ENCODE measurements at regions not wholly inside any gene's neighbourhood (a gene's known extent, or its start where the extent isn't known, plus 50 kb on each side); places are given as distances from the start of the nearest gene placed in this dataset.

GRCh38 chr4:32435308-32435707 lies 1715.1 kb downstream of the PCDH7 start:
- Mint-ChIP-seq H3K4me1 (ENCODE audit: low read depth) (no peaks in the 10 kb centered on the region), H3K27ac (no peak overlapping the region), H3K27me3 (no peaks in the 10 kb centered on the region), H3K9me3 (peaks cover 23% of the 10 kb centered on the region), H3K4me3 (no peak overlapping the region), H3K36me3 (ENCODE audit: low read depth) (no peaks in the 10 kb centered on the region)
- no peaks in the 10 kb centered on the region for H3K9me3 ChIP-seq (ENCODE audit: control insufficient read depth in 1 of 2, insufficient read depth in 1 of 2, low read length in 2 of 2)
- ATAC-seq (ENCODE audit: poor library complexity) (no peak), DNase-seq (no peak)
- H3K4me3 ChIP-seq (ENCODE audit: low read length) = no peak overlapping the region
- ChIA-PET POLR2A (no interaction called here), CTCF (no interaction called here)
- no peaks in the 10 kb centered on the region for H3K4me1 ChIP-seq (ENCODE audit: insufficient read depth, low read length)
- H3K27me3 ChIP-seq (ENCODE audit: control insufficient read depth in 1 of 2, insufficient read depth in 2 of 2, low read length in 2 of 2) = no peaks in the 10 kb centered on the region
- H3K36me3 ChIP-seq (ENCODE audit: insufficient read depth, low read length) = no peaks in the 10 kb centered on the region
- no peak overlapping the region for H3K27ac ChIP-seq (ENCODE audit: low read depth in 1 of 2, low read length in 2 of 2)
- TF ChIP-seq CTCF (IDR thresholded peaks at IDR 0.05) = no peak
- intact Hi-C loops (cut with DNase I, micrococcal nuclease) = no loop called here

GRCh38 chr4:32436816-32437215 lies 1716.6 kb downstream of the PCDH7 start:
- Mint-ChIP-seq H3K4me3 (no peak overlapping the region), H3K4me1 (ENCODE audit: low read depth) (no peaks in the 10 kb centered on the region), H3K27me3 (no peaks in the 10 kb centered on the region), H3K9me3 (peaks cover 19% of the 10 kb centered on the region), H3K27ac (no peak overlapping the region), H3K36me3 (ENCODE audit: low read depth) (no peaks in the 10 kb centered on the region)
- ChIA-PET CTCF (no interaction called here), POLR2A (no interaction called here)
- Histone ChIP-seq H3K4me1 (ENCODE audit: insufficient read depth, low read length) (no peaks in the 10 kb centered on the region), H3K4me3 (ENCODE audit: low read length) (no peak overlapping the region), H3K36me3 (ENCODE audit: insufficient read depth, low read length) (no peaks in the 10 kb centered on the region), H3K9me3 (ENCODE audit: control insufficient read depth in 1 of 2, insufficient read depth in 1 of 2, low read length in 2 of 2) (no peaks in the 10 kb centered on the region), H3K27ac (ENCODE audit: low read depth in 1 of 2, low read length in 2 of 2) (no peak overlapping the region), H3K27me3 (ENCODE audit: control insufficient read depth in 1 of 2, insufficient read depth in 2 of 2, low read length in 2 of 2) (no peaks in the 10 kb centered on the region)
- no peak for ATAC-seq (ENCODE audit: poor library complexity)
- intact Hi-C loops (cut with DNase I, micrococcal nuclease) = no loop called here
- no peak for TF ChIP-seq CTCF (IDR thresholded peaks at IDR 0.05)
- no peak for DNase-seq

GRCh38 chr4:32440391-32440790 lies 1720.2 kb downstream of the PCDH7 start:
- no peak for TF ChIP-seq CTCF (IDR thresholded peaks at IDR 0.05)
- Mint-ChIP-seq H3K4me3 (no peak overlapping the region), H3K4me1 (ENCODE audit: low read depth) (no peaks in the 10 kb centered on the region), H3K36me3 (ENCODE audit: low read depth) (no peaks in the 10 kb centered on the region), H3K27me3 (no peaks in the 10 kb centered on the region), H3K27ac (no peak overlapping the region), H3K9me3 (peaks cover 5% of the 10 kb centered on the region)
- Histone ChIP-seq H3K27me3 (ENCODE audit: control insufficient read depth in 1 of 2, insufficient read depth in 2 of 2, low read length in 2 of 2) (no peaks in the 10 kb centered on the region), H3K27ac (ENCODE audit: low read depth in 1 of 2, low read length in 2 of 2) (no peak overlapping the region), H3K9me3 (ENCODE audit: control insufficient read depth in 1 of 2, insufficient read depth in 1 of 2, low read length in 2 of 2) (peaks cover 4% of the 10 kb centered on the region in 2 experiments), H3K36me3 (ENCODE audit: insufficient read depth, low read length) (no peaks in the 10 kb centered on the region), H3K4me1 (ENCODE audit: insufficient read depth, low read length) (no peaks in the 10 kb centered on the region), H3K4me3 (ENCODE audit: low read length) (no peak overlapping the region)
- ATAC-seq (ENCODE audit: poor library complexity) (no peak), DNase-seq (no peak)
- ChIA-PET CTCF (no interaction called here), POLR2A (no interaction called here)
- intact Hi-C loops (cut with DNase I, micrococcal nuclease) = no loop called here
